Transverse colon (tissue), 4 donors: ENCODE measurements at regions not wholly inside any gene's neighbourhood (a gene's known extent, or its start where the extent isn't known, plus 50 kb on each side); places are given as distances from the start of the nearest gene placed in this dataset.

Experiments
- DNase-seq: peaks from one replicate; pipeline ENCODE4 v3.0.0-alpha.2; 2019
- H3K27ac ChIP-seq, 4 donors: fragments of 200-600 bp; sonication (generic); 2 replicates each; pipeline ENCODE4 v1.5.1; 2016 to 2018; ENCODE audit warnings: inconsistent platforms in 4 of 4
- H3K27me3 ChIP-seq: fragments of 200-600 bp; sonication (generic); 2 replicates; pipeline ENCODE4 v1.5.1; 2017; ENCODE audit warnings: inconsistent platforms
- H3K36me3 ChIP-seq, 4 donors: fragments of 200-600 bp; sonication (generic); 2 replicates each; pipeline ENCODE4 v1.5.1; 2017 to 2019; ENCODE audit warnings: inconsistent platforms in 4 of 4
- H3K4me1 ChIP-seq, 4 donors: fragments of 200-600 bp; sonication (generic); 2 replicates each; pipeline ENCODE4 v1.5.1; 2017 to 2020; ENCODE audit warnings: inconsistent platforms in 4 of 4
- H3K4me3 ChIP-seq, 4 donors: fragments of 200-600 bp; sonication (generic); 1 replicate in 1 of 4; 2 replicates in 3 of 4; pipeline versions ENCODE4 v1.5.1 to v1.6.1; 2017 to 2019; ENCODE audit warnings: inconsistent platforms in 4 of 4
- H3K9me3 ChIP-seq, 2 donors: fragments of 200-600 bp; sonication (generic); 2 replicates each; pipeline ENCODE4 v1.5.1; 2017 to 2019; ENCODE audit warnings: inconsistent platforms in 2 of 2
- CTCF ChIP-seq, 5 experiments: fragments of 200-600 bp in 3 of 5; fragments of 450-650 bp in 2 of 5; sonication (generic) in 3 of 5; IDR thresholded peaks; 1 replicate in 2 of 5; 2 replicates in 3 of 5; pipeline ENCODE4 v1.5.1; 2016 to 2017; ENCODE audit warnings: antibody characterized with exemption in 5 of 5, inconsistent platforms in 3 of 5, mild to moderate bottlenecking in 2 of 5, moderate library complexity in 1 of 5
- EP300 ChIP-seq: sonication (generic); formaldehyde crosslinking; IDR thresholded peaks from one replicate; pipeline ENCODE4 v1.6.1; 2017; ENCODE audit warnings: antibody characterized with exemption, low read depth
- POLR2A ChIP-seq: fragments of 450-650 bp; IDR thresholded peaks from one replicate; pipeline ENCODE4 v1.6.1; 2016; ENCODE audit warnings: antibody characterized with exemption, mild to moderate bottlenecking, moderate library complexity
- POLR2AphosphoS5 ChIP-seq, 3 donors: sonication (generic); formaldehyde crosslinking; IDR thresholded peaks; one replicate each; pipeline ENCODE4 v1.6.1; 2016; ENCODE audit warnings: antibody characterized with exemption in 3 of 3
- WGBS, 2 donors: methylation state at CpG; one replicate each; pipeline ENCODE4 v1.1.5; 2018; ENCODE audit warnings: low coverage in 1 of 2; 5-methylcytosine and 5-hydroxymethylcytosine counted together
- in situ Hi-C, 4 donors: fragments of 200-750 bp; cut with MboI; loops; one replicate each; pipeline versions ENCODE4 v1.15.0 to v1.15.1; 2017; ENCODE audit warnings: low sequenced_read_pairs in 3 of 4, low pct_ligation_motif_present in 1 of 4, low pct_unique_long_range_greater_than_20kb in 1 of 4
- intact Hi-C: fragments of 100-400 bp; cut with DNase I; formaldehyde crosslinking; loops from one replicate; pipeline ENCODE4 v1.15.1; 2023; ENCODE audit warnings: low total_unique reads

- TF ChIP-seq POLR2AphosphoS5 (IDR thresholded peaks at IDR 0.05), result no peak
- TF ChIP-seq CTCF (IDR thresholded peaks at IDR 0.05), result no peak
- TF ChIP-seq EP300, result no peak
- no peak for TF ChIP-seq POLR2A
- no peak for DNase-seq
- no peaks in the 10 kb centered on the region for H3K4me1 ChIP-seq
- intact Hi-C loops (no loop called here), in situ Hi-C loops (no loop called here)
- WGBS, 2 donors, result 73 to 75% methylated on average over 2 of the region's 2 CpGs
- no peaks in the 10 kb centered on the region for H3K27me3 ChIP-seq
- no peak overlapping the region for H3K27ac ChIP-seq
- no peaks in the 10 kb centered on the region for H3K36me3 ChIP-seq
- no peak overlapping the region for H3K4me3 ChIP-seq
- H3K9me3 ChIP-seq, result no peaks in the 10 kb centered on the region
These were observed 90.2 kb downstream of the RTP4 start for GRCh38 chr3:187458383-187458782.

GRCh38 chr3:187456250-187456649 is 88.1 kb downstream of the RTP4 start:
- WGBS, 2 donors, result 20 to 24% methylated on average over 1 of the region's 1 CpG
- DNase-seq, result no peak
- in situ Hi-C loops (no loop called here), intact Hi-C loops (no loop called here)
- Histone ChIP-seq H3K27me3 (no peaks in the 10 kb centered on the region), H3K4me1 (no peaks in the 10 kb centered on the region), H3K9me3 (no peaks in the 10 kb centered on the region), H3K27ac (no peak overlapping the region), H3K36me3 (no peaks in the 10 kb centered on the region), H3K4me3 (no peak overlapping the region)
- TF ChIP-seq CTCF (IDR thresholded peaks at IDR 0.05), result no peak

GRCh38 chr3:187454085-187454815 is 86.1 kb downstream of the RTP4 start:
- Histone ChIP-seq H3K36me3 (no peaks in the 10 kb centered on the region), H3K27me3 (no peaks in the 10 kb centered on the region), H3K4me3 (no peak overlapping the region), H3K4me1 (no peaks in the 10 kb centered on the region), H3K27ac (no peak overlapping the region), H3K9me3 (no peaks in the 10 kb centered on the region)
- no peak for DNase-seq
- WGBS, 2 donors, result 62 to 72% methylated on average over 6 of the region's 6 CpGs
- TF ChIP-seq EP300, result no peak
- TF ChIP-seq POLR2AphosphoS5 (IDR thresholded peaks at IDR 0.05), result no peak
- TF ChIP-seq CTCF (IDR thresholded peaks at IDR 0.05), result no peak
- no peak for TF ChIP-seq POLR2A
- in situ Hi-C loops, result no loop called here
- intact Hi-C loops, result no loop called here

GRCh38 chr3:187450431-187451190 is 82.4 kb downstream of the RTP4 start:
- no peak for TF ChIP-seq EP300
- TF ChIP-seq CTCF (IDR thresholded peaks at IDR 0.05), result no peak
- TF ChIP-seq POLR2A, result no peak
- no peak for TF ChIP-seq POLR2AphosphoS5 (IDR thresholded peaks at IDR 0.05)
- WGBS, 2 donors, result 82 to 84% methylated on average over 3 to 7 of the region's 7 CpGs
- no peak overlapping the region for H3K27ac ChIP-seq
- H3K4me3 ChIP-seq, result no peak overlapping the region
- no peaks in the 10 kb centered on the region for H3K9me3 ChIP-seq
- H3K4me1 ChIP-seq, result no peaks in the 10 kb centered on the region
- H3K36me3 ChIP-seq, result no peaks in the 10 kb centered on the region
- DNase-seq, result no peak
- H3K27me3 ChIP-seq, result no peaks in the 10 kb centered on the region
- intact Hi-C loops (no loop called here), in situ Hi-C loops (no loop called here)
